Endothelial cell of umbilical vein (primary cell): ENCODE measurements at regions not wholly inside any gene's neighbourhood (a gene's known extent, or its start where the extent isn't known, plus 50 kb on each side); places are given as distances from the start of the nearest gene placed in this dataset.

Experiments
- BruUV-seq: library from RNA; stranded (reverse); fragments of 400-500 nt; replicated peaks from 2 replicates; lab custom pipeline; 2021; lab: Mats Ljungman, UMichigan
- CTCF ChIA-PET: fragments of 300-600, 350-600 bp; sonication (Branson Sonifier 250); formaldehyde crosslinking; loops from one replicate; lab custom pipeline; 2021; ENCODE audit warnings: antibody characterized with exemption, inconsistent platforms; lab: Charles Lee
- POLR2A ChIA-PET: fragments of 300-600, 350-600 bp; sonication (Branson Sonifier 250); formaldehyde crosslinking; loops from one replicate; lab custom pipeline; 2021; ENCODE audit warnings: antibody characterized with exemption, inconsistent platforms; lab: Charles Lee
- DNase-seq: peaks from one replicate; pipeline ENCODE4 v3.0.0-alpha.2; 2011; ENCODE audit warnings: low read depth, low spot score
- FAIRE-seq: peaks from 2 replicates; lab custom pipeline; 2011; peaks lifted over from hg19 to GRCh38; lab: Jason Lieb, UNC
- H2AFZ ChIP-seq: 2 replicates; pipeline ENCODE4 v1.6.0; 2012; ENCODE audit warnings: low read depth, low read length, control low read depth, inconsistent platforms
- H3K27ac ChIP-seq: 2 replicates; pipeline ENCODE4 v1.5.1; 2011; ENCODE audit warnings: low read depth, mild to moderate bottlenecking, control low read depth, low read length, moderate library complexity; ENCODE audit not compliant: insufficient read depth
- H3K27me3 ChIP-seq, 2 experiments: 2 replicates each; pipeline versions ENCODE4 v1.6.0 to v1.6.1; 2011; ENCODE audit warnings: low read length in 2 of 2, mixed read lengths in 1 of 2; ENCODE audit not compliant: control insufficient read depth in 2 of 2, insufficient read depth in 2 of 2
- H3K36me3 ChIP-seq, 2 experiments: 2 replicates in 1 of 2; 3 replicates in 1 of 2; pipeline ENCODE4 v1.5.1; 2011; ENCODE audit warnings: low read length in 2 of 2, mild to moderate bottlenecking in 1 of 2, moderate library complexity in 1 of 2; ENCODE audit not compliant: control insufficient read depth in 2 of 2, insufficient read depth in 2 of 2; ENCODE audit errors: extremely low read depth in 1 of 2
- H3K4me1 ChIP-seq: 3 replicates; pipeline ENCODE4 v1.5.1; 2011; ENCODE audit warnings: mild to moderate bottlenecking, low read length; ENCODE audit not compliant: control insufficient read depth, insufficient read depth; ENCODE audit errors: extremely low read depth
- H3K4me2 ChIP-seq: 2 replicates; pipeline ENCODE4 v1.6.1; 2011; ENCODE audit warnings: low read length, control low read depth, mixed read lengths; ENCODE audit not compliant: insufficient read depth
- H3K4me3 ChIP-seq, 3 experiments: fragments of 200-600 bp in 1 of 3; sonication (generic), shearing (Covaris generic) in 1 of 3; replicated peaks in 1 of 3; 2 replicates each; pipeline ENCODE4 v1.5.1; 2011 to 2016; ENCODE audit warnings: control low read depth in 3 of 3, low read length in 3 of 3, mild to moderate bottlenecking in 2 of 3, inconsistent platforms in 1 of 3, low read depth in 1 of 3, moderate library complexity in 1 of 3; ENCODE audit not compliant: insufficient read depth in 1 of 3
- H3K79me2 ChIP-seq: 2 replicates; pipeline ENCODE4 v1.6.0; 2012; ENCODE audit warnings: low read length, inconsistent platforms; ENCODE audit not compliant: control insufficient read depth, insufficient read depth
- H3K9ac ChIP-seq: replicated peaks from 2 replicates; pipeline ENCODE3; 2011; ENCODE audit warnings: low read length, control low read depth; ENCODE audit not compliant: insufficient read depth; ENCODE audit errors: extremely low read depth
- H3K9me1 ChIP-seq: replicated peaks from 3 replicates; pipeline ENCODE4 v1.6.0; 2011; ENCODE audit warnings: mild to moderate bottlenecking, low read length; ENCODE audit not compliant: control insufficient read depth, insufficient read depth; ENCODE audit errors: extremely low read depth
- H3K9me3 ChIP-seq: replicated peaks from 2 replicates; pipeline ENCODE4 v1.5.1; 2012; ENCODE audit warnings: low read length, inconsistent platforms; ENCODE audit not compliant: control insufficient read depth, insufficient read depth
- H4K20me1 ChIP-seq: replicated peaks from 2 replicates; pipeline ENCODE3; 2011; ENCODE audit warnings: mild to moderate bottlenecking, low read length; ENCODE audit not compliant: control insufficient read depth, insufficient read depth; ENCODE audit errors: extremely low read depth
- EZH2 ChIP-seq: IDR thresholded peaks from 2 replicates; pipeline ENCODE4 v1.6.1; 2012; ENCODE audit warnings: borderline replicate concordance, low read depth, mild to moderate bottlenecking, moderate library complexity, low read length, inconsistent platforms; ENCODE audit not compliant: severe bottlenecking
- FOS ChIP-seq: IDR thresholded peaks from 2 replicates; pipeline ENCODE4 v1.6.1; 2011; ENCODE audit warnings: mild to moderate bottlenecking, low read length, moderate library complexity, borderline replicate concordance; ENCODE audit not compliant: insufficient read depth
- GATA2 ChIP-seq: IDR thresholded peaks from 2 replicates; pipeline ENCODE4 v1.7.0; 2011; ENCODE audit warnings: low read depth, mild to moderate bottlenecking, moderate library complexity, mixed read lengths, low read length; ENCODE audit not compliant: insufficient read length, insufficient read depth
- JUN ChIP-seq: IDR thresholded peaks from 2 replicates; pipeline ENCODE4 v1.6.1; 2011; ENCODE audit warnings: borderline replicate concordance, low read depth; ENCODE audit not compliant: insufficient read length, insufficient read depth
- MYC ChIP-seq: IDR thresholded peaks from one replicate; pipeline ENCODE4 v1.6.1; 2011; ENCODE audit warnings: mild to moderate bottlenecking, low read depth, low read length
- POLR2A ChIP-seq: IDR thresholded peaks from 2 replicates; pipeline ENCODE4 v1.6.1; 2012; ENCODE audit warnings: low read depth, mild to moderate bottlenecking, control low read depth, low read length
- POLR2AphosphoS5 ChIP-seq: IDR thresholded peaks from 2 replicates; pipeline ENCODE4 v1.6.1; 2012; ENCODE audit warnings: low read depth, mild to moderate bottlenecking, control low read depth, low read length, moderate library complexity; ENCODE audit not compliant: insufficient read depth
- dilution Hi-C: fragments of 300-500 bp; cut with MboI; formaldehyde crosslinking; loops from one replicate; pipeline ENCODE4 v1.15.0; 2019; ENCODE audit warnings: low sequenced_read_pairs; ENCODE audit not compliant: extremely low pct_ligation_motif_present
- intact Hi-C: fragments of 100-400 bp; cut with micrococcal nuclease; formaldehyde crosslinking; loops from one replicate; pipeline ENCODE4 v1.10.0; 2022
- TF ChIP-seq, protein P1 (sequence below): IDR thresholded peaks from 2 replicates; pipeline ENCODE4 v1.6.1; 2011; ENCODE audit not compliant: insufficient read depth, insufficient read length
- TF ChIP-seq, protein P2 (sequence below), 2 donors: IDR thresholded peaks; 1 replicate in 1 of 2; 2 replicates in 1 of 2; pipeline ENCODE4 v1.5.1; 2011; ENCODE audit warnings: low read length in 2 of 2, mild to moderate bottlenecking in 2 of 2, moderate library complexity in 2 of 2, control low read depth in 1 of 2, inconsistent platforms in 1 of 2, low read depth in 1 of 2; ENCODE audit not compliant: insufficient read depth in 1 of 2; ENCODE audit errors: extremely low read depth in 1 of 2

DNA sequence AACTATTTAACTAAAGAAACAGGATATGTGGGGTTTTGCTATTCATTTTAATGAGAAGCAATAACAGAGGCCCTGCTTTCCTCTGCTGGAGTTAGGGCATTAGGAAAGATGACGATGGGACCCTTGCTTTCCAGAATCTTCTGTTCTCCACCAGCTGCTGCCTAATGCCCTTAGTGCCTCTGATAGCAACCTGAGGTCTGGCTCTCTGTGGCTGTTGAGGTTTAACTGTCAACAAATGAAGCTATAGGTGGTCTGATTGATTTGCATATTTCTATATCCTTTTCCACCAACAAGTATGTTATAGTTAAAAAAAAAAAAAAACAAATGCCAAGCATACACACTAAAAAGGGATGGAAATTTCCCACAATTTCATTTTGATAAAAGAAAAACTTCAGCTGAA is 115.1 kb upstream of the NCK2 start:
- DNase-seq (no peak), FAIRE-seq (no peak)
- H3K4me1 ChIP-seq: no peaks in the 10 kb centered on the region
- no peak for TF ChIP-seq POLR2AphosphoS5
- no peak for TF ChIP-seq MYC
- TF ChIP-seq, protein P1, sequence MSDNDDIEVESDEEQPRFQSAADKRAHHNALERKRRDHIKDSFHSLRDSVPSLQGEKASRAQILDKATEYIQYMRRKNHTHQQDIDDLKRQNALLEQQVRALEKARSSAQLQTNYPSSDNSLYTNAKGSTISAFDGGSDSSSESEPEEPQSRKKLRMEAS: no peak
- TF ChIP-seq GATA2: no peak
- TF ChIP-seq POLR2A: no peak
- no peak for TF ChIP-seq JUN
- TF ChIP-seq EZH2: no peak
- TF ChIP-seq FOS: no peak
- TF ChIP-seq, protein P2, sequence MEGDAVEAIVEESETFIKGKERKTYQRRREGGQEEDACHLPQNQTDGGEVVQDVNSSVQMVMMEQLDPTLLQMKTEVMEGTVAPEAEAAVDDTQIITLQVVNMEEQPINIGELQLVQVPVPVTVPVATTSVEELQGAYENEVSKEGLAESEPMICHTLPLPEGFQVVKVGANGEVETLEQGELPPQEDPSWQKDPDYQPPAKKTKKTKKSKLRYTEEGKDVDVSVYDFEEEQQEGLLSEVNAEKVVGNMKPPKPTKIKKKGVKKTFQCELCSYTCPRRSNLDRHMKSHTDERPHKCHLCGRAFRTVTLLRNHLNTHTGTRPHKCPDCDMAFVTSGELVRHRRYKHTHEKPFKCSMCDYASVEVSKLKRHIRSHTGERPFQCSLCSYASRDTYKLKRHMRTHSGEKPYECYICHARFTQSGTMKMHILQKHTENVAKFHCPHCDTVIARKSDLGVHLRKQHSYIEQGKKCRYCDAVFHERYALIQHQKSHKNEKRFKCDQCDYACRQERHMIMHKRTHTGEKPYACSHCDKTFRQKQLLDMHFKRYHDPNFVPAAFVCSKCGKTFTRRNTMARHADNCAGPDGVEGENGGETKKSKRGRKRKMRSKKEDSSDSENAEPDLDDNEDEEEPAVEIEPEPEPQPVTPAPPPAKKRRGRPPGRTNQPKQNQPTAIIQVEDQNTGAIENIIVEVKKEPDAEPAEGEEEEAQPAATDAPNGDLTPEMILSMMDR (IDR thresholded peaks at IDR 0.05; ENCODE audit: extremely low read depth in 1 of 2, insufficient read depth in 1 of 2, low read depth in 1 of 2, low read length in 2 of 2): no peak
- no TSS peak for BruUV-seq
- H3K4me2 ChIP-seq: no peak overlapping the region
- no peaks in the 10 kb centered on the region for H3K79me2 ChIP-seq
- H3K27ac ChIP-seq: no peak overlapping the region
- H3K36me3 ChIP-seq: no peaks in the 10 kb centered on the region
- H2AFZ ChIP-seq: no peak overlapping the region
- no peaks in the 10 kb centered on the region for H3K27me3 ChIP-seq
- ChIA-PET CTCF (no interaction called here), POLR2A (no interaction called here)
- no peak overlapping the region for H3K9ac ChIP-seq
- H3K9me1 ChIP-seq: no peaks in the 10 kb centered on the region
- H3K9me3 ChIP-seq: no peaks in the 10 kb centered on the region
- intact Hi-C loops (no loop called here), dilution Hi-C loops (no loop called here)
- H4K20me1 ChIP-seq: no peaks in the 10 kb centered on the region
- H3K4me3 ChIP-seq: no peak overlapping the region
